GM12878 (cell line): ENCODE measurements at regions not wholly inside any gene's neighbourhood (a gene's known extent, or its start where the extent isn't known, plus 50 kb on each side); places are given as distances from the start of the nearest gene placed in this dataset.

ENCODE experiments used
- ATAC-seq: fragments of 200-7000 bp; cut with Tn5 transposase; 3 replicates; pipeline ENCODE4 v1.9.1; 2020; ENCODE audit warnings: mild to moderate bottlenecking, moderate library complexity
- BruUV-seq: library from RNA; stranded (reverse); fragments of 400-500 nt; replicated peaks from 2 replicates; lab custom pipeline; 2021; lab: Mats Ljungman, UMichigan
- CTCF ChIA-PET: fragments of 300-600 bp; sonication (Branson Sonifier 250); formaldehyde crosslinking; extraction: SDS; loops from one replicate; lab custom pipeline; 2021; ENCODE audit warnings: inconsistent platforms; lab: Yijun Ruan, JAX
- POLR2A ChIA-PET: fragments of 350-600 bp; formaldehyde crosslinking; extraction: SDS; loops from one replicate; lab custom pipeline; 2021; ENCODE audit warnings: inconsistent platforms; lab: Charles Lee
- RAD21 ChIA-PET: fragments of 300-600 bp; sonication (Branson Sonifier 250); formaldehyde crosslinking; loops from one replicate; lab custom pipeline; 2023; ENCODE audit warnings: antibody characterized with exemption; ENCODE audit not compliant: unreplicated experiment; lab: Charles Lee
- SMC1A ChIA-PET: fragments of 300-600 bp; sonication (Branson Sonifier 250); formaldehyde crosslinking; loops from one replicate; lab custom pipeline; 2023; ENCODE audit not compliant: unreplicated experiment, uncharacterized antibody; lab: Charles Lee
- DNase-seq: peaks from one replicate; pipeline ENCODE4 v3.0.0-alpha.2; 2011; ENCODE audit warnings: low read depth, low spot score
- FAIRE-seq: peaks from 3 replicates; lab custom pipeline; 2011; peaks lifted over from hg19 to GRCh38; lab: Jason Lieb, UNC
- H2AFZ ChIP-seq: 2 replicates; pipeline ENCODE4 v1.6.0; 2011; ENCODE audit warnings: low read depth, low read length, control low read depth; ENCODE audit not compliant: control insufficient read depth
- H3K27ac ChIP-seq: 2 replicates; pipeline ENCODE4 v1.5.1; 2011; ENCODE audit warnings: control low read depth; ENCODE audit not compliant: control insufficient read depth, insufficient read depth
- H3K27me3 ChIP-seq, 2 experiments: replicated peaks in 1 of 2; 2 replicates each; pipeline versions ENCODE4 v1.6.0 to v1.6.1; 2011; ENCODE audit warnings: low read length in 1 of 2; ENCODE audit not compliant: control insufficient read depth in 2 of 2, insufficient read depth in 2 of 2
- H3K36me3 ChIP-seq, 2 experiments: 2 replicates each; pipeline ENCODE4 v1.5.1; 2011; ENCODE audit warnings: low read length in 1 of 2; ENCODE audit not compliant: control insufficient read depth in 2 of 2, insufficient read depth in 2 of 2
- H3K4me1 ChIP-seq: 2 replicates; pipeline ENCODE4 v1.6.1; 2011; ENCODE audit warnings: mild to moderate bottlenecking, low read length, moderate library complexity, mixed read lengths; ENCODE audit not compliant: control insufficient read depth, insufficient read depth
- H3K4me2 ChIP-seq: 2 replicates; pipeline ENCODE4 v1.6.0; 2011; ENCODE audit warnings: control low read depth; ENCODE audit not compliant: control insufficient read depth, insufficient read depth
- H3K4me3 ChIP-seq: fragments of 200-600 bp; sonication (generic); 2 replicates; pipeline ENCODE4 v1.5.1; 2016
- H3K79me2 ChIP-seq: 2 replicates; pipeline ENCODE4 v1.6.0; 2011; ENCODE audit warnings: low read length; ENCODE audit not compliant: control insufficient read depth, insufficient read depth
- H3K9ac ChIP-seq: 2 replicates; pipeline ENCODE4 v1.8.0; 2011; ENCODE audit warnings: low read length, control low read depth, mixed read lengths; ENCODE audit not compliant: control insufficient read depth, insufficient read depth
- H3K9me3 ChIP-seq: replicated peaks from 3 replicates; pipeline ENCODE4 v1.5.1; 2011; ENCODE audit warnings: mild to moderate bottlenecking, low read length; ENCODE audit not compliant: control insufficient read depth, insufficient read depth
- H4K20me1 ChIP-seq: 2 replicates; pipeline ENCODE4 v1.6.0; 2011; ENCODE audit not compliant: control insufficient read depth, insufficient read depth
- PAX5 ChIP-seq: IDR thresholded peaks from 2 replicates; pipeline ENCODE4 v1.6.1; 2011; ENCODE audit warnings: low read depth, low read length, borderline replicate concordance
- whole genome bisulfite sequencing: methylation state at CpG from one replicate; pipeline ENCODE4 v1.1.6; 2016; ENCODE audit warnings: low lambda C conversion rate; ENCODE audit not compliant: insufficient replicate concordance, insufficient coverage; ENCODE audit errors: missing lambda C conversion rate; 5-methylcytosine and 5-hydroxymethylcytosine counted together
- in situ Hi-C: fragments of 300-500 bp; cut with MboI; formaldehyde crosslinking; loops from 9 replicates; pipeline ENCODE4 v1.14.3; 2018; ENCODE audit warnings: mixed read lengths
- intact Hi-C: fragments of 100-400 bp; cut with micrococcal nuclease; formaldehyde crosslinking; loops from one replicate; pipeline ENCODE4 v1.14.2; 2022; ENCODE audit not compliant: unreplicated experiment
- TF ChIP-seq, protein P1 (sequence below): IDR thresholded peaks from 2 replicates; pipeline ENCODE4 v1.6.1; 2011; ENCODE audit warnings: low read depth, mild to moderate bottlenecking, low read length, moderate library complexity, borderline replicate concordance; ENCODE audit errors: extremely low read depth

DNA sequence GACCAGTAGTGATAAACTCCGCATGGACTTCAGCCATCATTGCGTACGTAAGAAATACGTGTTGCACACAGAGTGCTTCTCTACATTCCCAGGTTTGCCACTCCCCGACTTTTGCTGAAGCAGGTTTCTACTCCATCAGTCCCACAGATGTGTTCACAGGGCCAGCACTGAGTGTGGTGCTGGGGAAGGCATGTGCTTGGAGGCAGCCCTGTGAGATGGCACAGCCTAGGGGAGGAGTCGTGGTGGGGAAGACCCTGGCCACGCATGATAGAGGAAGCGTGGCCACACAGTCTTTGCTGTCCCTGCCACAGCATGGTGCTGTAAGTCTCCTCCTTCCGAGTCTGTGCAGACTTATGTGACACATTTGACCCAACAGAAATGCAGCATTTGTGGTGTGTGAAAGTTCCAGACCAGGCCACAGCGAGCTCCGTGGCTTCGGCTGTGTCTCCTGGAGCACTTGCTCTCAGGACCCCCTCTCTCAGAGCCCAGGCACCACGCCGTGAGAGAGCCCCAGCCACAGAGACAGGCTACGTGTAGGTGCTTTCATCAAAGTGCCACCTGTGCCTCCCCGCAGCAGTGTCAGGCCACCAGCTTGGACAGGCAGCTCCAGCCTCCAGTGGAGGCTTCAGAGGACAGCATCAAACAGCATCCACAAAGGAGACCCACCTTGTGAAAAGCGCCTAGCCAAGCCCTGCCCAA lies 197.8 kb downstream of the AUH start:
- Histone ChIP-seq H3K4me2 (no peak overlapping the region; the same call in 1 of the 2 replicates), H4K20me1 (no peaks in the 10 kb centered on the region), H3K4me1 (peaks cover 27% of the 10 kb centered on the region), H3K27me3 (peaks cover 1 to 6% of the 10 kb centered on the region in 2 experiments; a peak in 2 of 4 replicates), H3K9me3 (no peaks in the 10 kb centered on the region; the same call in 2 of the 3 replicates), H3K9ac (no peak overlapping the region), H3K4me3 (no peak overlapping the region), H2AFZ (no peak overlapping the region), H3K79me2 (no peaks in the 10 kb centered on the region), H3K36me3 (no peaks in the 10 kb centered on the region), H3K27ac (no peak overlapping the region)
- POLR2A ChIA-PET, result no interaction called here
- 41% methylated on average over 17 of the region's 17 CpGs for WGBS
- no peak for DNase-seq
- no TSS peak for BruUV-seq
- CTCF ChIA-PET, result interaction anchor here (1.3 to 2.3 kb wide), 2 partner anchors 14 to 74 kb away, joined by 3 to 6 read pairs; no protein-coding TSS in a partner anchor
- RAD21 ChIA-PET, result interaction anchor here (1.2 to 1.7 kb wide), 2 partner anchors 13 to 262 kb away, joined by 3 to 5 read pairs; no protein-coding TSS in a partner anchor
- SMC1A ChIA-PET, result interaction anchor here (1.4 to 1.8 kb wide), 3 partner anchors 13 to 256 kb away, joined by 3 to 9 read pairs (median 4); no protein-coding TSS in a partner anchor
- TF ChIP-seq PAX5, result peak; percentile 46; the same call in 1 of the 2 replicates
- TF ChIP-seq, protein P1, sequence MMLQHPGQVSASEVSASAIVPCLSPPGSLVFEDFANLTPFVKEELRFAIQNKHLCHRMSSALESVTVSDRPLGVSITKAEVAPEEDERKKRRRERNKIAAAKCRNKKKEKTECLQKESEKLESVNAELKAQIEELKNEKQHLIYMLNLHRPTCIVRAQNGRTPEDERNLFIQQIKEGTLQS, result no peak
- peak; percentile 68 for ATAC-seq
- intact Hi-C loops, result no loop called here
- FAIRE-seq, result no peak
- in situ Hi-C loops, result no loop called here
